ENCODE measurements at regions not wholly inside any gene's neighbourhood (a gene's known extent, or its start where the extent isn't known, plus 50 kb on each side); places are given as distances from the start of the nearest gene placed in this dataset.

DNA sequence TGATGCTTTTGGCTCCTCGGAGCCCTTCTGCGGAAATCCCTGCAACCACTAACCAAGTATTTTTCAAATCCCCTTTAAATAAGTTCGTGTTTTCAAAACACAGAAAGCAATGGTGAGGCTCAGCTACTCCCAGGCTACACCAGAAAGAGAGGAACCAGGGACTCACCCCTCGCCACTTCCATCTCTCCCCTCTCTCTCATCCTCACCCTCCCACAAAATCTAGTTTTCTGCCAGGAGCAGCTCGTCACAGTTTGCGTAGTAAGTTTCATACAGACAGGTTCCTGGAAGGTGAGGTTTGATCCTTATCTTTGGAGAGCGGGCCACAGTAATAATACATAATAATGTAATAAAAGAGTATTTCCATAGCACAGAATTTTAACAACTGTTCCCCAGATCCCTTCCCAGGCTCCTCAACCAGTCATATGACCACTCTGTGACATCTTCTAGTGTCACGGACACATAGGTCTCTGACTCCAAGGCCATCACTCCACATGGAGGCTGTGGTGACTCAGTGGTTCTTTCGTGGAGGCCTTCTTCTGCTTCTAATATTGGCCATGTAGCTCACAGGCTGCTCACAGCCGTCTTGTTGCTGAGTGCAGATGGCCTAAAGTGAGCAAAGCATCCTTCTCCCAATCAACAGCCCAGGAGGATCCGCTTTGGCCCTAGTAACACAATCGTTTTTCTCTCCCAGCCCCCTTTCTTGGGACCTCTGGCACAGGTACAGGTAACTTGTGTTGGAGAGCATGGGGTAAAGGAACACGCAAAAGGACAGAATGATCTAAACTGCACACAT is 295.7 kb downstream of the CDC5L start:
- FAIRE-seq = no peak

DNA sequence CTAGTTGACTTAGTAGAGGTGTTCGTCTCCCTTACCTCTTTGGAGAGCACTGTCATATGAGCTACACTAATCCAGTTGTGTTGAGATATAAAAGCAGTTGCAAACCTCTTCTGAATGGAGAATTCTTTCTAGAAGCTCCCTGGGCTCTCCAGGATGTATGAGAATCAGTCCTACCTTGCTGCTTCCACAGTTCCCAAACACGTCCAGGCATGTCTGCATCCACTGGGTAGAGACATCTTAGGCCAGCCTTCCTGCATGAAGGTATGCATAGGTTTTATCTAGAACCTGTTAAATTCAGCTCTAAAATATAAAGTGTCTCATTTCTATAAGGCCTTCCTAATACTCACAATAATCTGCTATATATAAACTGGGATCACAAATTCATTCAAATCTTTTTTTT is 297.7 kb downstream of the CDC5L start:
- no peak for FAIRE-seq

DNA sequence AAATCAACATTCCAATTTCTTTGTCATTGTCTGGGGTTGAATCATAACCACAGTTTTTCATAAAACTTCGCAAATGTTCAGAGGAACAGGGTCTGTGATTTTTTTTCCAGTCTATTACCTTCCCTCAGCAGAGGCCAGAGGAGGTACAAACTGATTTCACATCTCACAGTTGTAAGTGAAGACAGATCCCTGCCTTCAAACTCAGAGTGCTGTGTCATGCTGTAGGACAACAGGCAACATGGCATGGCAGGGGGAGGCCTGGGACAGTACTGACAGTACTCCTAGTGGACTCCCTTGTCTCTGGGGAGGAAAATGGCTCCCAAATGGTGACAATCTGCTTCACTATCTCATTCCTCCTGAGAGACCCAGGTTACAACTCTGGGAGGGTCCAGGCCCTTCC is 308.6 kb downstream of the CDC5L start:
- FAIRE-seq = no peak

DNA sequence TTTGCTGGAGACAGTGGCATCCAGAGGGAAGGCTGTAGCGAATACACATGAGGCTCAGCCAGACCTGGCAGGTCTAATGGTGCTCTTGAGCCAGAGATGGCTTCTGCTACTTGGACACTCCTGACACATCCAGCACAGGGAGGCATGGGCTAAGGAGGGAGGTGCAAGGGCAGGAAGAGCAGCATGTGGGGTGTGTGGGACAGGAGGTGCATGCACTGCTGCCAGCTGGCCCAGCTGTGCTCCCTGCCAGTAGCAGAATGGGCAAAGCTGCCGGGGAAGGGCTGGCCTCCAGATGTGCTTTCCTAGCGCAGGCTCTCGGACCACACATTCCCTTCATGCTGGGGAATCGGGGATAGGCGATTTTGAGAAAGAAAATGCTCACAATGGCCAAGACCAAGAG is 309.2 kb downstream of the CDC5L start:
- no peak for FAIRE-seq

DNA sequence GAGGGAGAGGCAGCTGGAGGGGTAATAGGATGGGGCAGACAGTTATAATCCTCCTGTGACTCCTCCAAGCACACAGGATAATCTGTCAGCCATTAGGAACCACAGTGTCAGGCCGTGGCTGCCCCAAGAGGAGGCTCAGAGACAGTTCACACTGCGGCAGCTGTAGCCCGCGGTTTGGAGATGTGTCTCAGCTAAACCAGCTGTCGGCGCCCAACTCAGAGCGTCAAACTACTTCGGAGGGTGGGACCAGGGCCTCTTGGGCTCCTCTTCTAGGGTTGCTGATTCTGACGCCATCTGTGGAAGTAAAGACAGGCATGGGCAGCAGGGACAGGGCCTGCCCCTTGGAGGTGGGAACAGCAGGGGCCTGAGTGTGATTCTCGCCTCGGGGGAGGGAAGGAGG is 309.8 kb downstream of the CDC5L start:
- FAIRE-seq = no peak

DNA sequence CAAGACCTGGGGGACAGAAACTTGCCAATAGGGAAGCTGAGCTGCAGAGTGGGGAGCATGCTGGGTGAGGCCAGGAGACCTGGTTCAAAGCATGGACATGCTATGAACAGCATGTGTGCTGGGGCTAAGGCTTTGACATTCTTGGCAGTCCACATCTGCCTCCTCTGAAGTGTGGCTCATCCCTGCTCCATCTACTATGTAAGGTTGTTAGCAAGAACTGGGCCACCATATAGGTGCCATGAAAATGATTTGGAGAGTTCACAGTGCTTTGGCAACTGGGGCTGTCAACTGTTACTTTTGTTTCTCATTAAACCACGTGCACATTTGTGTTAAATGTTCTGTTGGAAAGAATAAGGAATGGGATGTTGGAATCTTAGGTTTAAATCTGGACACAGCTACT is 311.1 kb downstream of the CDC5L start:
- no peak for FAIRE-seq

DNA sequence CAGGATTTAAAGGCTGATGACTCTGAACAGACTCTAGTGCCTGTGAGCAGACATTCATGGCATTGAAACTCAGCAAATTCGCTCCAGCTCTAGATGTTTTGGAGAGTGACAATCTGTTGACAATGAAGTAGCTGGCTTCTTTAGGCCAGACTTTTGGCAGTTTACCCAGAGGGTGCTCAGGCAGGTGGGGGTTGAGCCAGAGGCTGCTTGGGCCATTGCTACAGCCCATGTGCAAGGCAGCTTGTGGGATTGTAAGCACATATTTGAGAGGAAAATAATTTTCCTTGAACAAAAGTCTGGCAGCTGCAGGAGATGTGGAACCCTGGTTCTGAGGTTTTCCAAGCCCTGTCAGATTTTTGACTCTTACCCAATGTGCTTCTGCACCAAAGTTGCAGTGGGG is 311.6 kb downstream of the CDC5L start:
- FAIRE-seq = no peak

DNA sequence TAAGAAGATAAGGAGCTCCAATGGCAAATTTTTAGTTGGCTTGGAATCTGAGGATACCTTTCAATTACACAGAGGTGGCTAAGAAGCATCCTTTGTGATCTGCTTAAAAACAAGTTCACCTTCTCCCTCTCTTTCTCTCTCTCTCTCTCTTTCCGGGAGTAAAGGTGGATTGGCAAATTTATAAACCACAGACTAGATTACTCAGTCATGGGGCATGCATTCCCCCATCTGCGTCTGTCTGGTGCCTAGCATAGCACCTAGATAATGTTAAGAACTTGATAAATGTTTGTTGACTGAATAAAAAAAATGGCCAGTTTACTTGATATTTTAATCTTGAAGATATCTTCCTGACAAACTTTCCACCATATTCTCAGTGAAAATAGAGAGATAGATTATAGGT is 312.3 kb downstream of the CDC5L start:
- no peak for FAIRE-seq

DNA sequence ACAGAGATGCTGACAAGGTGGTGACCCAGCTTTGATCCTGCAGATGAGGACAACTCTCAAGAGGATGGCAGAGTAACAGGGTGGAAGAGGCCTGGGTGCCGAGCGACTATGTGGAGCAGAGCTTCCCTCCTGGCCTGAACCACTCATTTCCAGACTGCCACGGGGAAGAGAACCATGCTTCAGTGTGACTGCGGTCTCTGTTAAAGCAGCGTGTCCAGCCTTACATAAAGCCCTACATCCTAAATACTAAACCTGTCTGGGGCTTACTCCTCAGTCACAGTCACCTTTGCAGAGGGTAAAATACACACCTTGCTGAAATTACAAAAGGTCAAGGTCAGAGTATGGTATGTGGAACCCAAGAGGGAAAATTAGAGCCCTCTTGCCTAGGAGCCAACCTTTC is 312.9 kb downstream of the CDC5L start:
- FAIRE-seq = no peak

DNA sequence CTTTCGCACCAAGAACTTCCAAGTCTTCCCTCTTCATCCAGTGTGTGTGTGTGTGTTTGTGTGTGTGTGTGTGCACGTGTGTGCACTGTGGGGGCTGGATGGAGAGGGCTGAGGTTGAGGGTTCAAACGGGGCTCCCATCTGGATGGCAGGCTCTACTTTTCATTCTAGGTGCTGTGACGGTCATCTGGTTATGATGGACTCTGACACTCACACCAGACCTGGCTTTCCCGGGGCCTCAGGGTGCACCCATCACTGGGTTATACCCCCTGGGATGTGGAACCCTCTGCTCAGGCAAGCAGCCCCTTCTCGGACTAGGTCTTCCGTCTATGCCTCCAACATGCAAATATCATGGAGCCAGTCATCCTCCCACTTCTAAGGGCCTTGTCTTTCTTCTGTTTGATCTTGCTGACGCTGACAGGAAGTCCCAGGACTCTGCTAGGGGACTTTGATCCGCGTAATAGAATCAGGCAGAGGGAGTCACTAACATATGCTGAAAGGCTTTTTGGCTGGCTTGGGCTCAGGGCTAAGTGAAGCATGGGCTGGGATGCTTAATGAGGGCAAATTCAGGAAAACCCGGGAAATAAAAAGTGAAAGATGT is 313.6 kb downstream of the CDC5L start:
- no peak for FAIRE-seq

DNA sequence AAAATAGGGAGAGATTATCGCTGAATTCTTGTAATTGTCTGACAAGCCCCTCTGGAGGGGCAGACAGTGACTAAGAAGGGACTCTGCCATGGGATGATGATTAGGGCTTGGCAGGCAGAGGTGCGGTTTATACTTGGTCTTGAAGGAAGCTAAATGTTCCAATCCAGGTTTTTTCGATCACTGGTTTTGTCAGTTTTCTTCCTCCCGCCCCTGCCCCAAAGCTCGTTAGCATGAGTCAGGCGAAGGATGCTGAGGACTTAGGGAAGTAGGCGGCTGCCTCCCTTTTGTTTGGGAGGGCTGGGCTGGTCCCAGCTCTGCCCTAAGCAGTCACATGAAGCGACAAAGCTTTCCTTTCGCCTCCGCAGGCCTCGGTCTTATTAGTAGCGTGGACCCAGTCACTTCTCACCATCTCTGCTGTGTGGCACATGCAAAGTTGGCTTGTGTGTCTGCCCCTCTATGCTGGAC is 314.2 kb downstream of the CDC5L start:
- FAIRE-seq = no peak

DNA sequence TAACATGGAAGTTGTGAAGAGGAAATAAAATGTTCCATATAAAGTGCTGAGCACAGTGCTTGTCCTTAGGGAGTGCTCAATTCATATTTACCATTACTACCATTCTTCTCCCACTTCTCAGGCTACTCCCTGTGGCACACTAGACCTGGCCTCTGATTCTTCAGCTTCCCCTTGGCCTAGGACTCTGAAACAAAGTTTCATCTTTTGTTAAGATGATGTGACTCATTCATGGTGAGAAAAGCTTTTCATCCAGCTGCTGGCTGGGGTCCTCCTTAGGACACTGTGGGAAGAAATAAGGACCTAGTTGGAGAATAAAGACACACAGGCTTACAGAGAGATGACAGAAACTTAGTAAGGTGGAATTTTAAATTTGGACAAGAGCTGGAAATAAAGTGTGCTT is 314.8 kb downstream of the CDC5L start:
- FAIRE-seq = no peak

DNA sequence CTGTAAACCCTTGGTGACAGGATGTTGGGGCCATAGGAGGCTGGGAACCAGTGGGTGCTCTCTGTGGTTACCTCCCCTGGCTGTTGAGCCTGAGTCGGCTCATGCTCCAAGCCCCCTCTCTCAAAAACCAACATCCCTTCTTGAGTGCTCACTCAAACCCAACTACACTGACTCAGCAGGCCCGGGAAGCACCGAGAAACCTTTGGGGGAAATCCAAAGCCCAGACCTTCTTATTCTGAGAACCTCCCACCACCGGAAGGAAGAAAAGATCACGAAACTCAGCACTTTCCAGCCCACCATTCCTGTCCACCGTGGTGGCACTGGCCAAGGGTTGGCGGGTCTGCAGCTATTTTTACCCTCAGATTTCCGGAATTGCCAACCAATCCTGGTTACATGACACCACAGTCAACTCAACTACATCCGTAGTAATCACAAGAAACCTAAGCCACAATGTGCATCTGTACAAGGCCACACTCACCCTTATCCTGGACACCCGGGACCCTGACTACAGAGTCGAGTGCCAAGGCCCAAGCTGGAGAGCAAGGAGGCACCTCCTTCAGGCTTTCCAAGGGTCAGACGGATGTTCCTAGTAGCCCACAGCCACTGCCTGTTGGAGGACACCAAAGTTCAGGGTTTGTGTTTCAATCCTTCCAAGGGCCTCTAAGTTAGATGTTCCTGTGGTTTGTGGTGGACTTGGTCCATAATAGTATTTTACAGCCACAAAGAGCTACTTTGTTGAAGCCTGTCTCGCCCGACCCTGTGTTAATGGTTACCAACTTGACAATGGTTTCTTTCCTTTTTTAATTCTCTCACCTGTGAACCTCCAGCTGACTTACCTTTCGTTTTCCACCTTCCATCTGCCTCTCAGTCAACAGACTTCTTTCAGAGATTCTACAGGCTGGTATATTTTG is 317.0 kb downstream of the CDC5L start:
- no peak for FAIRE-seq

DNA sequence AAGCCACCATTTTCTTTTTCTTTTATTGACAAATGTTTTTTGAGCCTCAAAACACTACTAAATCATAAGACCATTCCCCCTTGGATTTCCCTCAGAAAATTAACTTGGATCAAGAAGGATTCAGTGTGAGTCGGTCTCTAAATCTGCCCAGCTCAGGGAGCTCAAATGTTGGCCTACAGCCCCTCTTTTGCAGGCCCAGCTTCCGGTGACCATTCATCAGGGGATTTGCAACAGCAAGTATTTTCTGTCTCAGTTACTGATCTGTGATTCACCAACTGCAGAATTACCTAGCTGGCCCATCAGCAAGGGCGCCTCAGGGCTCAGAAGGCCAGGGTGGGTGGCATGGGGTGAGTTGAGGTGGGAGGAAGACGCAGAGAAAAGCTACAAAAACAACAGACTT is 318.1 kb downstream of the CDC5L start:
- FAIRE-seq = no peak

DNA sequence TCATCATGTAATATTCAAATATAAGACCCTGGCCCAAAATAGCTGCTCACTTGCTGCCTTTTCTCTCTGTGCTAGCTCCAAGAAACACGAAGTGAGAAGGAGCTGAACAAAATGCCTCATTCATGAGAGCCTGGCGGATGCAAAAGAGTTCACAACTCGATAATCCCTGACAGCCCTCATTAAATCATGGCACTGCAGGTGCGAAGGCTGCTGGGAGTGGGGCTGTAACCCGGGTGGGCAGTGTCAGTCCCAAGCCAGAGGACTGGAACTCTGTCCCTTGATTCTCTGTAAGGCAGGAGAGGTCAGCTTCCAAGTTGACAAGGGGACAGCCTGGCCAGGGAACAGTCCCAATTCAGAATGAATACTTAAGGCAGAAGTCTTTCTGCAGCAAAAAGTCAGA is 318.5 kb downstream of the CDC5L start:
- no peak for FAIRE-seq

DNA sequence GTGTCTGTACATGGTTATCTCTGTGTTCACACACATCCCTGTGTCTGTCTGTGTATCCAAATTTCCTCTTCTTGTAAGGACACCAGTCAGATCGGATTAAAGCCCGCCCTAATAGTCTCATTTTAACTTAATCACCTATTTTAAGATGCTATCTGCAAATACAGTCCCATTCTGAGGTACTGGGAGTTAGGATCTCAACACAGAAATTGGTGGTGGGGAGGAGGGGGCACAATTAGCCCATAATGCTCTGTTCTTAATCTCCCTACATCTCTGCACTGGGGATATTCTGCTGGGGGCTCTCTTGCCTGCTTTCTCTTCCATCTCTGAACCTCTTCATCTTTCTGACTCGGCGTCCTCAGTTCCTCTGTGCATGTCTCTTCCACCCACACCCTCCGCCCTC is 320.7 kb downstream of the CDC5L start:
- no peak for FAIRE-seq

DNA sequence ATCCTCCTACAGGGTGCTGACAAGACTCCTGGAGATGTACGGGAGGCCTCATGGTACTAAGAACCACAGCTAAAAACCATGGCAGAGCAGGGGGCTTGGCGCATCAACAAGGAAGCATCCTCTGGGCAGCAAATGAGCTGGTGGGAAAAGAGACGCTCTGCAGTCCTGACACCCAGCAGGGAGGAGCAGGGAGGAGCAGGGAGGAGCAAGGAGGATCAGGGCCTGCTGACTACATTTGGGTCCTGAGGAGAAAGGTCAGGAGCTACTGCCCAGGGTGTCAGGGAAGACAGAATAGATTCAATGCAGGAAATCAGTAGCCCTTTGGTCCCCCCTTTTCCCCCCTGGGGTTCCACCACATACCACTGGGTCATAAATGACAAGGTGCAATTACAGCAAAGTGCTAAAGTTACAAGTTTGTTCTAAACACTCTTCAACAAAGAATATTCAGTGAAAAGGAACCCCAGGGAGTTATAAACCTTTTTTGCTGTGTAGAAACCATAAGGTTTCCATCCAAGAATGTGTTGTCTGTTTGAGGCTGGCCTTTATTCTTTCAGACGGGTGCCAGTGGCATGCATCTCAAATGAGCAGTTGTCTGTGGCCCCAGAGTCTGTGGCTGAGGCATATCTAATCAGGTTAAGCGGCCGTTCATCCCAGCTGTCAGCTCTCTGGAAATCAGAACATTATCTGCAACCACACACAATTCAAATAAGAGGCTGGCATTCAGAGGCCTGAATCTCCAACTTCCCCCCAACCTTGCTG is 325.0 kb downstream of the CDC5L start:
- FAIRE-seq = no peak

DNA sequence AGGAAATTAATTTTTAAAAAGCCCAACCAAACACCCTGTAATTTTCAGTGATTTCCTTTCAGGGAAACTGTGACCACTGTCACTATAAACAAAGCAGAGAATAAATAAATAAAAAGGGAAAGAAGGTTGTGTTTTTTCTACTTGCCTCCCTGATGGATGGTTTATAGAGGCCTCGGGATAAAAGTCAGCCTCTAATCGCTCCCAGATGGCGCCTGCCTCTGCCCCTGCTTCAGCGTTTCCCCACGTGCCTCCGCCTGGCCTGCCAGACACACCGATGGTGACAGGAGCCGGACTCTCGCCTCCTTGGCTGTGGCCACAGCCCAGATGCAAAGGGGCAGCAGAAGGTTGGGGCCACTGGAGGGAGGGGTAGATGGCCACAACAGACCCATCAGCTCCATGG is 327.7 kb downstream of the CDC5L start:
- FAIRE-seq = no peak

DNA sequence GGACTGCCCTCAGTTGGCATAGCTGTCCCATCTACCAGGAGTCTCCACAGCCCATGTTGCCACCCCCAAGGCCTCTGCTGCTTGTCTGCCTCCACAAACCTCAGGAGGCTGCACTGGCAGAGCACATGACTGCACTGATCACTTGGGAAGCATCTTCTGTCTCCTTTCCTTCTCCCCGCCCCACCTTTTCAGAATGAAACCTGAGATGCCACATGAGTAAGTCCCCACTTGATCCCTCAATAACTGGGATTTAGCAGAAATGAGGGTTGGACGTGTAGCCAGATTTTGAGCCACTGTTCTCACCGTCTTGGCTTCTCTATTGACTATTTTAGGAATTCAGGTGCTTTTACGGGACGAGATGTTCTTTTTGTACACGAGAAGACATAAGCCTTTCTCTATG is 328.4 kb downstream of the CDC5L start:
- FAIRE-seq = no peak

DNA sequence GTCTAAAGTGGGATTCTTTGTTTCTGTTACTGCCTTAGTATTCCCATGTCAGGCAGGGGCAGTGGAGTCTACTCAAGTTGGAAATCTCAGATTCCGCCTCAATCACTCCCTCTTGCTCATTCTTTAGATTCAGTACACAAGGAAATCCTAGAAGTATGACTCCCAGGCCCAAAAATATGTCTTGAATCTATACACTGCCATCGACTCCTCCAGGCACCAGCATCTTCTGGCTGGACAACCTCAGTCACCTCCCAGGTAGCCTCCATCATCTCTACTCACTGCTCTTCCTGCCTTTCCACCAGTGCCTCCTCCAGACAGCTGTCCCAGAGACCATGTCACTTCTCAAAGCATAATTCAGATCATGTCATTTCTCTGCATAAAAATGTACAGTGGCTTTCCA is 329.9 kb downstream of the CDC5L start:
- FAIRE-seq = no peak

DNA sequence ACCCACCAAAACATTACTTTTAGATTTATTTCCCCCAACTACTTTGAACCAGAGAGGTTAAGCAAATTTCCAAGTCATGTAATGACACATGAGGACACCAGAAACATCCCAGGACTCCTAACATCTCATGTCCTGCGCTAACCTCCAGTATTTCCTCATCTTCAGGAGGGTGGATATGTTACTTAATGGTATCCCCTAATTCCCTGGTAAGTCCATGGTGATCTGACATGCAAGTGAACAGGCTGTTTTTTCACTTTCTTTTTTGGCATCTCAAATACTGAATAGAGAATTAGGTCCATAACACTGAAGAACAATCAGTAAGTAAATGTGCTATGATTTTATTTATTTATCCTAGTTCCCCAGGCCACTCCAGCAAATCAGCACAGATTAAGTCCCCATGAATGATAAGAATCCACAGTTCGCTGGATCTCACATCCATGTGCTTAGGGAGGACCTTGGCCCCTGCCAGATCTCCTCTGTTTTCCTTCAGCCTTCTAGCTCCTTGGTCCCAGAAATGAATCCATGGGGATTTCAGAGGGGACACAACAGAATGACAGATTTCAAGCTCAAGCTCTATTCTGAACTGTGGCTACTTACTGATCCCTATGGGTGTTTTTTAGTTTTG is 334.6 kb downstream of the CDC5L start:
- no peak for FAIRE-seq

DNA sequence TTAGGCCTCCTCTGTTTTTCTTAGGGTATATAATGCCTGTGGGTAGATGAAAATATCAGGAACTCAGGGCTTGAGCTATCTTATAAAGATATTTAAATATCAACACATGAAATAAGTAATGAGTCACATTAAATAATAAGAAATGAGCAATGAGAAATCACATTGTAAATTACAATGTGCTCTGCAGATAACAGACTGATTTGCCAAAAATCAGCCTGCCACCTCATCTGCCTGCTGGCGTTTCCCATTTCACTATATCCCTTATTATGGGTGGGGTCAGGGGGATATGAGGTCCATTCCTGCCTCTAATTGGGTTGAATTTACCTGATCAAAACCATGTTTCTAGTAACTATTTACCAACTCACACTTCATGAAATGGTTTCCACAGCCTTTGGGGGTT is 335.2 kb downstream of the CDC5L start:
- FAIRE-seq = no peak

All from TTC549 (cell line).